ENCODE measurements at regions not wholly inside any gene's neighbourhood (a gene's known extent, or its start where the extent isn't known, plus 50 kb on each side); places are given as distances from the start of the nearest gene placed in this dataset.

- Mint-ChIP-seq H3K27ac (no peak overlapping the region), H3K4me3 (no peak overlapping the region), H3K9me3 (peaks cover 6% of the 10 kb centered on the region), H3K4me1 (peaks cover 4% of the 10 kb centered on the region; the same call in 1 of the 3 replicates), H3K27me3 (ENCODE audit: insufficient read depth, low read depth, poor library complexity) (no peaks in the 10 kb centered on the region), H3K36me3 (ENCODE audit: low read depth) (peaks cover 6% of the 10 kb centered on the region; the same call in 2 of the 3 replicates)
- Histone ChIP-seq H3K9me2 (ENCODE audit: insufficient read depth) (peaks cover 9% of the 10 kb centered on the region; the same call in 1 of the 2 replicates), H3K79me2 (replicated peaks; ENCODE audit: insufficient read depth) (no peaks in the 10 kb centered on the region), H3K4me3 (no peak overlapping the region), H3K27ac (ENCODE audit: low read depth) (no peak overlapping the region), H3K4me2 (no peak overlapping the region), H4K20me1 (replicated peaks; ENCODE audit: insufficient read depth) (no peaks in the 10 kb centered on the region), H3K36me3 (ENCODE audit: insufficient read depth) (no peaks in the 10 kb centered on the region), H2AFZ (no peak overlapping the region), H3K4me1 (ENCODE audit: insufficient read depth) (peaks cover 7% of the 10 kb centered on the region; the same call in 1 of the 2 replicates), H3F3A (replicated peaks; ENCODE audit: low read depth) (no peaks in the 10 kb centered on the region), H3K27me3 (ENCODE audit: insufficient read depth) (no peaks in the 10 kb centered on the region)
- TF ChIP-seq NANOG (IDR thresholded peaks at IDR 0.05; ENCODE audit: borderline replicate concordance) = no peak
- no peak for TF ChIP-seq ZNF462 (CRISPR knock-in tag; IDR thresholded peaks at IDR 0.05)
- TF ChIP-seq STAT1 (IDR thresholded peaks at IDR 0.05; ENCODE audit: unreplicated experiment) = no peak
- ATAC-seq (no peak), DNase-seq (ENCODE audit: low spot score) (no peak)
These were observed 88.7 kb upstream of the PLXNC1 start for GRCh38 chr12:94059394-94060368.

GRCh38 chr12:94062194-94062593 is 86.2 kb upstream of the PLXNC1 start:
- no peaks in the 10 kb centered on the region for H3K79me2 ChIP-seq (replicated peaks; ENCODE audit: insufficient read depth)
- no peak overlapping the region for H3K4me2 ChIP-seq
- no peaks in the 10 kb centered on the region for H3F3A ChIP-seq (replicated peaks; ENCODE audit: low read depth)
- 0 out of 2 replicates have a peak, but pooled peaks cover 6% of the 10 kb centered on the region for H3K9me2 ChIP-seq (ENCODE audit: insufficient read depth)
- DNase-seq (ENCODE audit: low spot score) (no peak), ATAC-seq (no peak)
- peaks cover 6% of the 10 kb centered on the region; the same call in 1 of the 2 replicates for H3K4me1 ChIP-seq (ENCODE audit: insufficient read depth)
- no peak overlapping the region for H2AFZ ChIP-seq
- no peaks in the 10 kb centered on the region for H4K20me1 ChIP-seq (replicated peaks; ENCODE audit: insufficient read depth)
- H3K9me3 Mint-ChIP-seq = peaks cover 10% of the 10 kb centered on the region
- peaks cover 2% of the 10 kb centered on the region for H3K27me3 Mint-ChIP-seq (ENCODE audit: insufficient read depth, low read depth, poor library complexity)
- peaks cover 9% of the 10 kb centered on the region; the same call in 2 of the 3 replicates for H3K36me3 Mint-ChIP-seq (ENCODE audit: low read depth)
- no peak overlapping the region for H3K4me3 ChIP-seq
- no peaks in the 10 kb centered on the region for H3K27me3 ChIP-seq (ENCODE audit: insufficient read depth)
- H3K4me1 Mint-ChIP-seq = peaks cover 3% of the 10 kb centered on the region; the same call in 1 of the 3 replicates
- no peak overlapping the region for H3K27ac Mint-ChIP-seq
- H3K4me3 Mint-ChIP-seq = no peak overlapping the region
- no peak overlapping the region for H3K27ac ChIP-seq (ENCODE audit: low read depth)
- H3K36me3 ChIP-seq (ENCODE audit: insufficient read depth) = no peaks in the 10 kb centered on the region
- TF ChIP-seq ZNF114 (CRISPR knock-in tag; IDR thresholded peaks at IDR 0.05) (no peak), ZNF462 (CRISPR knock-in tag; IDR thresholded peaks at IDR 0.05) (no peak), STAT1 (IDR thresholded peaks at IDR 0.05; ENCODE audit: unreplicated experiment) (no peak)

Measured in GM23338 (cell line).